ENCODE measurements at regions not wholly inside any gene's neighbourhood (a gene's known extent, or its start where the extent isn't known, plus 50 kb on each side); places are given as distances from the start of the nearest gene placed in this dataset.

DNA sequence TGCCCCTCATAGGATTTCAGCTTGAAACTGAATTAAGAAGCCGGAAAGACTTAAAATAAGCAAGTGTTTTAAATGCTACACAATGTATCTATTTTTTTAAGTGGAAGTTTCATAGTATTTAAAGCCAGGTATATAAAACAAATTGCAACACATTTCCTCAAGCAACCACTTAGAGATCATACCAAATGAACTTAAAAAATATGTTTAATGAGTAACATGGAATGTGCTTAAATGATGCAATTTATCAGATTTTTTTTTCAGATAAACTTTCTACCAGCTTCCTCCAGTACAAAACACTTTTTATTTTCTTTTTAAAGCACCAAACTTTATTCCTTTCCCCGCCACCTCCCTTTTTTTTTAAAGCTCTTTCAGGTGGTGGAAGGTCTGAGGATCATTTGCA lies 534.3 kb downstream of the BMP2 start:
- no peaks in the 10 kb centered on the region for H3K9me3 ChIP-seq (ENCODE audit: control insufficient read depth, low read depth, low read length)
- H3K36me3 ChIP-seq (ENCODE audit: control insufficient read depth in 2 of 2, extremely low read depth in 1 of 2, insufficient read depth in 2 of 2, low read length in 2 of 2) = no peaks in the 10 kb centered on the region
- H3K4me1 ChIP-seq (ENCODE audit: control insufficient read depth, extremely low read depth, insufficient read depth, low read length) = peaks cover 8% of the 10 kb centered on the region
- no peak overlapping the region for H3K9ac ChIP-seq (ENCODE audit: control insufficient read depth, extremely low read depth, insufficient read depth, low read length)
- TF ChIP-seq, protein P1, sequence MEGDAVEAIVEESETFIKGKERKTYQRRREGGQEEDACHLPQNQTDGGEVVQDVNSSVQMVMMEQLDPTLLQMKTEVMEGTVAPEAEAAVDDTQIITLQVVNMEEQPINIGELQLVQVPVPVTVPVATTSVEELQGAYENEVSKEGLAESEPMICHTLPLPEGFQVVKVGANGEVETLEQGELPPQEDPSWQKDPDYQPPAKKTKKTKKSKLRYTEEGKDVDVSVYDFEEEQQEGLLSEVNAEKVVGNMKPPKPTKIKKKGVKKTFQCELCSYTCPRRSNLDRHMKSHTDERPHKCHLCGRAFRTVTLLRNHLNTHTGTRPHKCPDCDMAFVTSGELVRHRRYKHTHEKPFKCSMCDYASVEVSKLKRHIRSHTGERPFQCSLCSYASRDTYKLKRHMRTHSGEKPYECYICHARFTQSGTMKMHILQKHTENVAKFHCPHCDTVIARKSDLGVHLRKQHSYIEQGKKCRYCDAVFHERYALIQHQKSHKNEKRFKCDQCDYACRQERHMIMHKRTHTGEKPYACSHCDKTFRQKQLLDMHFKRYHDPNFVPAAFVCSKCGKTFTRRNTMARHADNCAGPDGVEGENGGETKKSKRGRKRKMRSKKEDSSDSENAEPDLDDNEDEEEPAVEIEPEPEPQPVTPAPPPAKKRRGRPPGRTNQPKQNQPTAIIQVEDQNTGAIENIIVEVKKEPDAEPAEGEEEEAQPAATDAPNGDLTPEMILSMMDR (optimal IDR thresholded peaks at IDR 0.05 in 1 of 3, IDR thresholded peaks at IDR 0.05 in 1 of 3, conservative IDR thresholded peaks at IDR 0.05 in 1 of 3; ENCODE audit: extremely low read depth in 1 of 3, insufficient read depth in 2 of 3, low read length in 3 of 3) = no peak
- TF ChIP-seq EZH2 (IDR thresholded peaks at IDR 0.05; ENCODE audit: low read length) = no peak
- DNase-seq (ENCODE audit: low read depth, low spot score) = no peak
- H3K27ac ChIP-seq (ENCODE audit: control insufficient read depth, insufficient read depth, low read length) = no peak overlapping the region
- H3K4me3 ChIP-seq (ENCODE audit: control insufficient read depth in 2 of 3, extremely low read depth in 1 of 3, insufficient read depth in 2 of 3, low read depth in 1 of 3, low read length in 3 of 3) = no peak overlapping the region
- no peak overlapping the region for H2AFZ ChIP-seq (ENCODE audit: control insufficient read depth, low read length)
- no peaks in the 10 kb centered on the region for H4K20me1 ChIP-seq (ENCODE audit: control insufficient read depth, extremely low read depth, insufficient read depth, low read length)
- no peaks in the 10 kb centered on the region for H3K79me2 ChIP-seq (ENCODE audit: control insufficient read depth, insufficient read depth, low read length)
- H3K27me3 ChIP-seq (ENCODE audit: control insufficient read depth, extremely low read depth, insufficient read depth, low read length) = no peaks in the 10 kb centered on the region
- H3K4me2 ChIP-seq (ENCODE audit: control insufficient read depth, extremely low read depth, insufficient read depth, low read depth, low read length) = no peak overlapping the region
- FAIRE-seq = no peak
- no peaks in the 10 kb centered on the region for H3K9me1 ChIP-seq (ENCODE audit: control insufficient read depth, extremely low read depth, insufficient read depth, low read length)
- dilution Hi-C loops (cut with MboI; ENCODE audit: extremely low pct_ligation_motif_present, low sequenced_read_pairs) = no loop called here

DNA sequence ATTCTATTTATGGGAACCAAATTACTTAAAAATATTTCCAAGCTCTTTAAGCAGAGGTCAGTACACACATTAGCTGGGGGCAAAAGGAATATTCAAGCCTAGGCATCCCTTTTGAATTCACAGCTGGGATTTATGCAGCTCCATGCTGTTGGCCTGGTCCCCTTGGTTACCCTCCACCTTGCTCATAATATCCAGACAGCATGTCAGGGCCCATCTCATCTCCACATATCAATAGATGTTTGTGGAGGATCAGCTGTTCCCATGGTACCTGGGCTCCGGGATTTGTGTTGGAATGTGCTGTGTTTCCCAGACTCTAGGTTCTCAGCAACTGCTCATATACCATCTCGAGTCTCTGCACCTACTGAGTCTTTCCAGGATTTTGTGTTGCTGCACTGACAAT lies 534.8 kb downstream of the BMP2 start:
- no peaks in the 10 kb centered on the region for H4K20me1 ChIP-seq (ENCODE audit: control insufficient read depth, extremely low read depth, insufficient read depth, low read length)
- dilution Hi-C loops (cut with MboI; ENCODE audit: extremely low pct_ligation_motif_present, low sequenced_read_pairs) = no loop called here
- TF ChIP-seq, protein P1 (optimal IDR thresholded peaks at IDR 0.05 in 1 of 3, IDR thresholded peaks at IDR 0.05 in 1 of 3, conservative IDR thresholded peaks at IDR 0.05 in 1 of 3; ENCODE audit: extremely low read depth in 1 of 3, insufficient read depth in 2 of 3, low read length in 3 of 3) = no peak
- TF ChIP-seq EZH2 (IDR thresholded peaks at IDR 0.05; ENCODE audit: low read length) = no peak
- H3K27ac ChIP-seq (ENCODE audit: control insufficient read depth, insufficient read depth, low read length) = no peak overlapping the region
- no peaks in the 10 kb centered on the region for H3K9me1 ChIP-seq (ENCODE audit: control insufficient read depth, extremely low read depth, insufficient read depth, low read length)
- peaks cover 8% of the 10 kb centered on the region for H3K4me1 ChIP-seq (ENCODE audit: control insufficient read depth, extremely low read depth, insufficient read depth, low read length)
- H2AFZ ChIP-seq (ENCODE audit: control insufficient read depth, low read length) = peak overlapping the region; percentile 40
- no peak overlapping the region for H3K9ac ChIP-seq (ENCODE audit: control insufficient read depth, extremely low read depth, insufficient read depth, low read length)
- DNase-seq (ENCODE audit: low read depth, low spot score) (peak; percentile 9), FAIRE-seq (no peak)
- H3K36me3 ChIP-seq (ENCODE audit: control insufficient read depth in 2 of 2, extremely low read depth in 1 of 2, insufficient read depth in 2 of 2, low read length in 2 of 2) = no peaks in the 10 kb centered on the region
- H3K79me2 ChIP-seq (ENCODE audit: control insufficient read depth, insufficient read depth, low read length) = no peaks in the 10 kb centered on the region
- H3K4me2 ChIP-seq (ENCODE audit: control insufficient read depth, extremely low read depth, insufficient read depth, low read depth, low read length) = no peak overlapping the region
- H3K27me3 ChIP-seq (ENCODE audit: control insufficient read depth, extremely low read depth, insufficient read depth, low read length) = no peaks in the 10 kb centered on the region
- no peak overlapping the region for H3K4me3 ChIP-seq (ENCODE audit: control insufficient read depth in 2 of 3, extremely low read depth in 1 of 3, insufficient read depth in 2 of 3, low read depth in 1 of 3, low read length in 3 of 3)
- H3K9me3 ChIP-seq (ENCODE audit: control insufficient read depth, low read depth, low read length) = no peaks in the 10 kb centered on the region

Measured in keratinocyte (primary cell).